ENCODE measurements at regions not wholly inside any gene's neighbourhood (a gene's known extent, or its start where the extent isn't known, plus 50 kb on each side); places are given as distances from the start of the nearest gene placed in this dataset.

DNA sequence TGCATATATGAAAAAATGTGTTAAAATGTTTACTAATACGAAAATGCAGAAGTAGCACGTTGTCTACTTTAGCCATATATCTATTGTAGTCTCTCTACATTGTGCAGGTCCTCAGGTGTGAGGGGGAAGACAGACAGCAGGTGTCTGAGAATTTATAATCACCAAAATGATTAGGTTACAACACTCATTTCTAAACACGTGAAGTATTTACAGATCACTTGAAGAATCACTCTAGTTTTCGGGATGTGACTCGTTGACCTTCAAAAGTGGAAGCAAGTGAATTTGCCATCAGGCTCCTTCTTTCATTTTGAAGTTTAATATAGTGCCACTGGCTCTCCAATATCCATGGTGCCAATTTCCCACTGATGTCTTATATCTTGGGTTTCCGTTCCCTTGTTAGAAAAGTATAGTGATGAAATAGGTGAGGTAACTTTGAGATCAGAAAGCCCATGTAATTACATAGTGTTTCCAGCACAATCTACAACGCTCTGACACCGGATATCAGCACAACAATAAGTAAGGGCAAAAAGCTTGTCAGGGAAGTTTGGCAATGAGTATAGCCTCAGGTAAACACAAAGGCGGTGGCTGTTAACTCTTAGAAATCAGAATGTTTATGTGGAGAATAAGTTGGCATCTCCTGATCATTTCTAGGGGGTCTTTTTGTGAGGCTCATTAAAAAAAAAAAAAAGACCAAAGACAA, 57.5 kb upstream of the SP4 start:
- DNase-seq: no peak

DNA sequence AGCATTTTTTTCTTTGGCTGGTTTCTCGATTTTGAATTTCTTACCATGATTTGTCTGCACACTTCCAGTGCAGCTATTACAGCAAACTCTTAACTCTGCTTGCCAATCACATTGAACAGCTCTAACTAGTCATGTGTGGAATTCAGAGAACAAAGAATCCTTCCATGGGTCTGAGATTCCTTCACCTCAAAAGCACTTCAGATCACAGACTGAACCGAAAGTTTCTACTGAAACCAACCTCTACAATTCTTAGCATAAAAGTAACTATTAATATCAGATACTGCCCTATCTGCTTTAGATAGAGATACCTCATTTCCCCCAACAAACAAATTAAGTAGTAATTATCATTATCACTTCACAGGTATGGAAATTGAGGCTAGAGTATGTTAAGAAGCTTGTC, 56.5 kb upstream of the SP4 start:
- no peak for DNase-seq

DNA sequence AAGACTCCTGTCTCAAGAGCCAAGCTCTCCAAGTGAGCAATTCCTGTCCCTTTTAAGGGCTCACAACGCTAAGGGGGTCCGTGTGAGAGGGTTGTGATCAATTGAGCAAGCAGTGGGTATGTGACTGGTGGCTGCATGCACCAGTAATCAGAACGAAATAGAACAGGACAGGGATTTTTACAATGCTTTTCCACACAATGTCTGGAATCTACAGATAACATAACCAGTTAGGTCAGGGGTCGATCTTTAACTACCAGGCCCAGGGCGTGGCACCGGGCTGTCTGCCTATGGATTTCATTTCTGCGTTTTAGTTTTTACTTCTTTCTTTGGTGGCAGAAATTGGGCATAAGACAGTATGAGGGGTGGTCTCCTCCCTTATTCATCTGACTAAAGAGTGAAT, 54.9 kb upstream of the SP4 start:
- no peak for DNase-seq

DNA sequence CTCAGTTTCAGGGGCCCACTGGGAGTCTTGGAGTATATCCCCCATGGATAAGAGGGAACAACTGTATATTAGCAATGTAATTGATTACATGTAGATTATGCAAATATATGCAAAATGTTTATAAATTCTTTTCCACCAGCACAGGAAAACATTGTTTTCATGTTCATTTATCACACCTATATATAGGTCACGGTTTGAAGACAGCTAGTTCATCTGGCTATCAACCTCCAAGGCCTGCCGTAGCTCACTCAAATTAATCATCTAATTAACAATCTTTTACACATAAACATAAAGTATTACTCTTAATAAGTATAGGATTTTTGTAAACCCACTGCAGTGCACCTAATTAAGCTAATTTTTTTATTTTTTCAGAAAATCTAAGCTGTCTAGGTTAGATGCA, 53.7 kb upstream of the SP4 start:
- DNase-seq: no peak

DNA sequence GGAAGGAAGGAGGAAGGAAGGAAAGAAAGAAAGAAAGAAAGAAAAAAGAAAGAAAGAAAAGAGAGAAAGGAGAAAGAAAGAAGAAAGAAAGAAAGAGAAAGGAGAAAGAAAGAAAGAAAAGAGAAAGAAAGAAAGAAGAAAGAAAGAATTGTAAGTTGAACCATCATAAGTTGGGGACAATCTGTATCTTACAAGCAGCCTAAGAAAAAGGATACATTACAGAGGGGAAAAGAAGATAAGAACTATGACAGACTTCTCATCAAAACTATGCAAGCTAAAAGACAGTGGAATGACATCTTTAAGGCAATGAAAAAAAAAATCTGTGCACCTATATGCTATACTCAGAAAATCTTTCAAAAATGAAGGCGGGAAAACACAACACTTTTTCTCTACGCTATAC, 50.3 kb upstream of the SP4 start:
- no peak for DNase-seq
